ENCODE measurements at regions not wholly inside any gene's neighbourhood (a gene's known extent, or its start where the extent isn't known, plus 50 kb on each side); places are given as distances from the start of the nearest gene placed in this dataset.
"Not testable (repeated sequence)": the region's sequence is repeated elsewhere in the genome, so short reads cannot be mapped to it uniquely, and the experiment has no call there.

- DNase-seq (ENCODE audit: low read depth in 2 of 2) = no peak
Measured at GRCh38 chr7:16091701-16092310, 329.5 kb downstream of the CRPPA start.

- no peak for DNase-seq (ENCODE audit: low read depth in 2 of 2)
Measured at GRCh38 chr7:16089801-16090200, 331.5 kb downstream of the CRPPA start.

DNA sequence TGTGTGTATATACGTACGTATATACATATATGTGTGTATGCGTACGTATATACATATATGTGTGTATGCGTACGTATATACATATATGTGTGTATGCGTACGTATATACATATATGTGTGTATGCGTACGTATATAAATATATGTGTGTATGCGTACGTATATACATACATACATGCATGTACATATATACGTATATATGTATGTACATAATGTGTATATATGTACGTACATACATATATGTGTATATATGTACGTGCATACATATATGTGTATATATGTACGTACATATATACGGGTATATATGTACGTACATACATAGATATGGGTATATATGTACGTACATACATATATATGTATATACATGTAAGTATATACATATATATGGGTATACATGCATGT is 332.1 kb downstream of the CRPPA start:
- DNase-seq (ENCODE audit: low read depth in 2 of 2) = no peak

DNA sequence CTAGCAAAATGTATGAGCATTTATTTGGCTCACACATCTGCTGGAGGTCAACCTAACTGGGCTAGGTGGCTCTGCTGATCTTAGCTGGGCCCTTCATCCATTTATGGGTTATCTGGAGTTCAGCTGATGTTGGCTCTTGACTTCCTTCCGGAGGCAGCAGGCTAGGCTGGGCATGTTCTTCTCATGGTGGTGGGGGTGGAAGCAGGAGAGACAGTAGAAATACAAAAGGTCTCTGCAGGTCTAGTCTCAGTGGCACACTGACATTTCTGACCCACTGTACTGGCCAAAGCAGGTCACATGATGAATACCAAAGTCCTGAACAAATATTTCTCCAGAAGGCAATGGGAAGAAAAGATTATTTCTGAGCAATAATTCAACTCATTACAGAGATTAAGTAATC is 334.6 kb downstream of the CRPPA start:
- no peak for DNase-seq (ENCODE audit: low read depth in 2 of 2)

- DNase-seq (ENCODE audit: low read depth in 2 of 2) = not testable (repeated sequence)
Measured at GRCh38 chr7:16085780-16086179, 335.6 kb downstream of the CRPPA start.

DNA sequence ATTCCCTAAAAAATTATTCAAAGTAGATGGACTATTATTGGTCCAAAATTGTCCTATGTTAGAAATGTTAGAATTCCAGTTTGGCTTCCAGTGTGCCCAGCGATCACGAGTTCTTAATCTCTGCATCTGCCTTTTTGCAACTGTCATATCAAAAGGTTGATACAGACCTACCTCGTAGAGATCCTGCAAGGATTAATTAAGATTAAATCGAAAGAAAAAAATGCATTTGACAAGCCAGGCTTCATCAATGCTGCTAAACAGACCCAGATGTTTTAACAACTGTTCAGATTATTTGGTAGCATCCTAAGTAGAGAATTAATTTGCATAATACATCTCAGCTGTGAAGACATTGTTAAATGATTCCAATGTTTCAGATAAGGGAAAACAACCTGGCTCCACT is 336.5 kb downstream of the CRPPA start:
- DNase-seq (ENCODE audit: low read depth in 2 of 2) = no peak

DNA sequence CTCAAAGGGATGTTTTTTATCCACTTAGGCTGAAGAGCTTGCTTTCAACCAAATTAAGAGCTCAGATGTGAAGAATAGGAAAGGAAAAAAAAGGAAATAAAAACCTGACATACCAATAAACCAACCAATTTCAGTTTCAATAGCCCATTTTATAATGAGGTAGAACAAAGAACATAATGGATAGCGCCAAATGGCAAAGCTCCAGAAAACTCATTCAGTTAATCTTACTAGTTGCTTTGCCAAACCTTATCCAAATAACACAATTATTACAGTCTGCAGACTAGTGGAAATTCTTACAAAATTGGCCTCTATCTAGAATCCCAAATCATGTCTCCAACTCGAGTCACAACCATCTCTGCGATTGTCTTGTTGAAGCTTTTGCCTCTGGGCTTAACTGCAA is 337.0 kb downstream of the CRPPA start:
- DNase-seq (ENCODE audit: low read depth in 2 of 2) = no peak

DNA sequence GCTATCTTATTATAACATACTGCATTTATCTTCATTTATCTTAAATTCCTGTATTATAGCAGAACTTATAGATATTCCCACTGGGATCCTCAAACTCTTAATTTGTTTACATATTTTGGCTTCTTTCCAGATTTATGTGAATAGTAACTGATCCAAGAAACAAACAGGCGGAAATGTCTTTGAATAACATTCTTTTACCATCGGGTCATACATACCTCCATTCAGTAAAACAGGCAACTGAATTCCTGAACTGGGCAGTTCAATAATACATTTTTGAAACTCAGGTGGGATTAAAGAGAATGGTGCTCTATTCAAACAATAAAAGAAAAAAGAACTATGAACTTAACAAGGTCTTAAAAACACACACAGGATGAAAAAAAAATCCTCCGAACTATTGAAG is 337.4 kb downstream of the CRPPA start:
- DNase-seq (ENCODE audit: low read depth in 2 of 2) = peak in 1 of 2 experiments; percentile 13

- DNase-seq (ENCODE audit: low read depth in 2 of 2) = no peak
Measured at GRCh38 chr7:16080131-16080530, 341.2 kb downstream of the CRPPA start.

DNA sequence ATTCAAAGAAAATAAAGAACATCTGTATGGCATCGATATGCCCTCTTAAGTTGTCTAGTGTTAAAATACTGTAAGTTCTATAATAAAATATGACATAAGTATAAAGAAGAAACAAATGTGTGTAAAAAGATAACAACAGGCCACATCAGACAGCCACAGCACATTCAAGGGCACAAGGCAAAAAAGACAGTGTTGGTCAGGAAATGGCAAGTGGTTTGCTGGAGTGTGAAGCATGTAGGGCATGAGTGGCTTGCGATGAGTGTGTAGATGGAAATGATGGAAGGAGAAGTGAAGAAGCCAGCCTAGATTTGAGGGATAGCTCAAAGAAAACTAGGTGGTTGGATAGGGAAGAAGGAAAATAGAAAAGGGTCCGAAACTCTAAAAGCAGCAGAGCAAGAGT is 341.6 kb downstream of the CRPPA start:
- no peak for DNase-seq (ENCODE audit: low read depth in 2 of 2)

GRCh38 chr7:16078076-16078952 is 343.0 kb downstream of the CRPPA start:
- DNase-seq (ENCODE audit: low read depth in 2 of 2) = peak; percentile 36 to 55

DNA sequence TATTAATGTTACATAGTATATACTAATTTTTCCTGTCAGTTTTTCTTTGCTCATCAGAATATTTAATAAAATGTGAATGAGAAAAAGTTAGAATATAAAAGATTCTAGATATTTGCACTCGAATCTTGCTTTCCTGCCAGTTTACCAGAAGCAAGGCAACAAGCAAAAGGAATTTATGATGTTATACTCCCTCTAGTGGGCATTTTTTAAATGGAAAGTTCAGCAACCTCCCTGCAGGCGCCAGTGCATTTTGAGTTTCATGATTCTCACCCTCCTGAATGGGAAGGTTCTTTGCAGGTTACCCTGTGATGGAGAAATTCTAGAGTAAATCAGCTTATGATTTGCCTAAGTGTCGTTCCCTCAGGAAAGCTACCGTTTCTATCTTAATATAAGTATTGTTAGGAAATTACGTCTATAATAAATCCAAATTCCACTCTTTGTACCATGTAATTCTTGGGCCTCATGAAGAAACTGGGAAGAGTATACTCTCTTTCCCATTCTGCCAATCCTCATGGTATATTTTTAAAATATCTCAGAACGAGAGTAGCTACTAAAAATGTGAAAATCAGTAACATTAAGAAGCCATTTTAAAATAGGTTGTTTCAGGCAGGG is 350.0 kb downstream of the CRPPA start:
- peak; percentile 37 to 40 for DNase-seq (ENCODE audit: low read depth in 2 of 2)

GRCh38 chr7:16070806-16071205 is 350.5 kb downstream of the CRPPA start:
- DNase-seq (ENCODE audit: low read depth in 2 of 2) = no peak

GRCh38 chr7:16069998-16070397 is 351.3 kb downstream of the CRPPA start:
- no peak for DNase-seq (ENCODE audit: low read depth in 2 of 2)

GRCh38 chr7:16068183-16068582 is 353.2 kb downstream of the CRPPA start:
- no peak for DNase-seq (ENCODE audit: low read depth in 2 of 2)

DNA sequence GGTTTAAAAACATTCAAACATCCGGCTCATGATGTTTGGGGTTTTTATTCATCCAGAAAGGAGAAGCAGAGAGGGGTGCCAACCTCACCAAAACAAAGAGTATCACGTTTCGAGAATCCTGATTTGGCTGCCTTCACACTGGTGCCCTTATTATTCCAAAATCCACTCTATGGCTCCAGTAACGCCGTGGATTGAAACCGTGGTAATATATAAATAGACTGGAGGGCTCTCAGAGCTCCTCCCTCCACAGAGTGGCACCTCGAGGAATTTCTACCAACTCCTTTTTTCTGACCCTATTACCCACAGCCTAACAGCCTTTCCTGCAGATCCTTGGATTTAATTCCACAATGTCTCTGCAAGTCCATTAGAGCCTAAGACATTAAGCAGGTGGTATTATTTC is 353.6 kb downstream of the CRPPA start:
- DNase-seq (ENCODE audit: low read depth in 2 of 2) = no peak

- DNase-seq (ENCODE audit: low read depth in 2 of 2) = no peak
Measured at GRCh38 chr7:16066805-16067459, 354.4 kb downstream of the CRPPA start.

DNA sequence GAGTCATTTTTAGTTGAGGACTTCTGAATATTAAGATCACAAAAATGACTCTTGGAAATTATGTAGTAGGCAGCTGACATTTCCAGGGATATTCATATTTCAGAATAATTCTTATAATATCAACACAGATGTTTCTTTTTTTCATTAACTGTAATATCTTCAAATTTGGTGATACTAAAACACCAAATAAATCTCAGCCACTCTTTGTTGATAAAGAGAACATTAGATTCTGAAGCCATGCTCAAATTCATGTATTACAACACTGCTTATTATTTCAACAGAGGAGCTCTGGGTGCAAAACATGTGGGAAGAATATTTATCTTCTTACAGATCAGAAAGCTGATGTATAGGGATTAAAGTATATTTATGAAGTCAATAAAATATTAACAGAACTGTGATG is 355.4 kb downstream of the CRPPA start:
- peak; percentile 25 to 29 for DNase-seq (ENCODE audit: low read depth in 2 of 2)

DNA sequence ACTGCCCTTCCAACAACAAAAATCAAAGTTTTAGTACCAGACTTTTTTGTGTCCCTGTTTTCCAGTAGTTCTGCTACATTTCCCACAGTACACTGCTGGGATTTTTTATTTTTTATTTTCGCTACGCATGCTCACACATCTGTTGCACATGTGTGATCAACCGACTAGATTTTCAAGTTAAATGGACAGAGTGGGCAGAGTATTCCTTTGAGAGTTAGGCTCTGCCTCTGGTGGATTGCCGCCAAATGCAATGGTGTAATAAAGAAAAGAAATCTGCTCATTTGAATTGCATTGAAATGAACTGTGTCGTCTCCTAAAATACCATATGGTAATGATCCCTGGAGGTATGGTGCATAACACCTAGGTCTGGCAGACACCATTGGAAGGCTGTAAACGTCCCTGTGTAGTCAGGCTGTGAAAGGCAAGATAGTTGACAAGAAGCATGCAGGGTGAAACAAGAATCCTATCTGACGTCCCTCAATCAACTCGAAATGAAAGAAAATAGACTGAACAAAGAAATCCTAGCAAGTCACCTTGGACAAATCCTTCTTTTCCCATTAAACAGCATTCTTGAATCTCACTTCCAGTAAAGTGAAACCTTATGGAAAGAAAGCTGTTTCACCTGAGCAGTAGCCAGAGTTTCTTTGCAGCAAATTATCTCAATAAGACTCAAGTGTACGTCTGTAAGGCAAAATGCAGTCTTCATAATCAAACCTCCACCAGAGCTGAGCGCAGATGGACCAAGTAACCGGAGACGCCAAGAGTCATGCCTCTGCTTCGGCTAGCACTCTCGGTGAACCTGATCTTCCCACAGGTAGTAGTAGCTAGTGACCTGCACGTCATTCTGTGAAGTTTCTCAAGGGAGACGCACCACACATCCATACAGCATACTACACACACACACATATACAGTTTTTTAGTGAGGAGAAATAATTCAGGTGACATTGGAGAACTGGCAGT is 357.3 kb downstream of the CRPPA start:
- DNase-seq (ENCODE audit: low read depth in 2 of 2) = peak; percentile 82 to 83

GRCh38 chr7:16063221-16063620 is 358.1 kb downstream of the CRPPA start:
- DNase-seq (ENCODE audit: low read depth in 2 of 2) = no peak

- DNase-seq (ENCODE audit: low read depth in 2 of 2) = peak in 1 of 2 experiments; percentile 20
Measured at GRCh38 chr7:16062269-16062668, 359.1 kb downstream of the CRPPA start.

All from fibroblast of skin of left quadriceps (primary cell).